HepG2 (cell line): ENCODE measurements at regions not wholly inside any gene's neighbourhood (a gene's known extent, or its start where the extent isn't known, plus 50 kb on each side); places are given as distances from the start of the nearest gene placed in this dataset.

Experiments
- KLF12 ChIP-seq: sonication (generic); formaldehyde crosslinking; IDR thresholded peaks from 2 replicates; pipeline ENCODE4 v1.4.0; 2020; ENCODE audit warnings: missing genetic modification reagents, borderline replicate concordance
- MIER3 ChIP-seq: IDR thresholded peaks from 2 replicates; pipeline ENCODE4 v1.6.1; 2016; ENCODE audit warnings: missing compliant biosample characterization, borderline replicate concordance
- SNAPC4 ChIP-seq: sonication (generic); formaldehyde crosslinking; IDR thresholded peaks from 2 replicates; pipeline ENCODE4 v1.4.0; 2020; ENCODE audit warnings: mild to moderate bottlenecking, missing genetic modification reagents
- ZBTB46 ChIP-seq: sonication (generic); formaldehyde crosslinking; IDR thresholded peaks from 2 replicates; pipeline ENCODE4 v1.4.0; 2020; ENCODE audit warnings: mild to moderate bottlenecking, missing genetic modification reagents, borderline replicate concordance
- ZNF576 ChIP-seq: sonication (generic); formaldehyde crosslinking; IDR thresholded peaks from 2 replicates; pipeline ENCODE4 v1.4.0; 2020; ENCODE audit warnings: mild to moderate bottlenecking, missing genetic modification reagents
- TF ChIP-seq, protein P1 (sequence below): sonication (generic); formaldehyde crosslinking; IDR thresholded peaks from 2 replicates; pipeline ENCODE4 v1.4.0; 2020; ENCODE audit warnings: mild to moderate bottlenecking, missing genetic modification reagents
- TF ChIP-seq, protein P2 (sequence below): sonication (generic); formaldehyde crosslinking; IDR thresholded peaks from 2 replicates; pipeline ENCODE4 v1.4.0; 2020; ENCODE audit warnings: missing genetic modification reagents, borderline replicate concordance
- TF ChIP-seq, protein P3 (sequence below): sonication (generic); formaldehyde crosslinking; IDR thresholded peaks from 2 replicates; pipeline ENCODE4 v1.4.0; 2020; ENCODE audit warnings: missing genetic modification reagents, low read depth, mild to moderate bottlenecking, borderline replicate concordance
- TF ChIP-seq, protein P4 (sequence below): sonication (generic); formaldehyde crosslinking; IDR thresholded peaks from 2 replicates; pipeline ENCODE4 v1.4.0; 2020; ENCODE audit warnings: low read depth, mild to moderate bottlenecking, missing genetic modification reagents

- TF ChIP-seq, protein P1, sequence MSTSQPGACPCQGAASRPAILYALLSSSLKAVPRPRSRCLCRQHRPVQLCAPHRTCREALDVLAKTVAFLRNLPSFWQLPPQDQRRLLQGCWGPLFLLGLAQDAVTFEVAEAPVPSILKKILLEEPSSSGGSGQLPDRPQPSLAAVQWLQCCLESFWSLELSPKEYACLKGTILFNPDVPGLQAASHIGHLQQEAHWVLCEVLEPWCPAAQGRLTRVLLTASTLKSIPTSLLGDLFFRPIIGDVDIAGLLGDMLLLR (CRISPR knock-in tag) = no peak
- TF ChIP-seq, protein P2, sequence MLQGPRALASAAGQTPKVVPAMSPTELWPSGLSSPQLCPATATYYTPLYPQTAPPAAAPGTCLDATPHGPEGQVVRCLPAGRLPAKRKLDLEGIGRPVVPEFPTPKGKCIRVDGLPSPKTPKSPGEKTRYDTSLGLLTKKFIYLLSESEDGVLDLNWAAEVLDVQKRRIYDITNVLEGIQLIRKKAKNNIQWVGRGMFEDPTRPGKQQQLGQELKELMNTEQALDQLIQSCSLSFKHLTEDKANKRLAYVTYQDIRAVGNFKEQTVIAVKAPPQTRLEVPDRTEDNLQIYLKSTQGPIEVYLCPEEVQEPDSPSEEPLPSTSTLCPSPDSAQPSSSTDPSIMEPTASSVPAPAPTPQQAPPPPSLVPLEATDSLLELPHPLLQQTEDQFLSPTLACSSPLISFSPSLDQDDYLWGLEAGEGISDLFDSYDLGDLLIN = no peak
- TF ChIP-seq, protein P3, sequence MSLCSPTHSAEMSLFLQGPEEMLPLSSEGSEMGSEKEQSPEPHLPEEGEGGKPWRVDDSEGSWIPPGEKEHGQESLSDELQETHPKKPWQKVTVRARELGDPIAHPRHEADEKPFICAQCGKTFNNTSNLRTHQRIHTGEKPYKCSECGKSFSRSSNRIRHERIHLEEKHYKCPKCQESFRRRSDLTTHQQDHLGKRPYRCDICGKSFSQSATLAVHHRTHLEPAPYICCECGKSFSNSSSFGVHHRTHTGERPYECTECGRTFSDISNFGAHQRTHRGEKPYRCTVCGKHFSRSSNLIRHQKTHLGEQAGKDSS (CRISPR knock-in tag) = no peak
- no peak for TF ChIP-seq MIER3 (CRISPR knock-in tag)
- no peak for TF ChIP-seq ZBTB46 (CRISPR knock-in tag)
- TF ChIP-seq, protein P4, sequence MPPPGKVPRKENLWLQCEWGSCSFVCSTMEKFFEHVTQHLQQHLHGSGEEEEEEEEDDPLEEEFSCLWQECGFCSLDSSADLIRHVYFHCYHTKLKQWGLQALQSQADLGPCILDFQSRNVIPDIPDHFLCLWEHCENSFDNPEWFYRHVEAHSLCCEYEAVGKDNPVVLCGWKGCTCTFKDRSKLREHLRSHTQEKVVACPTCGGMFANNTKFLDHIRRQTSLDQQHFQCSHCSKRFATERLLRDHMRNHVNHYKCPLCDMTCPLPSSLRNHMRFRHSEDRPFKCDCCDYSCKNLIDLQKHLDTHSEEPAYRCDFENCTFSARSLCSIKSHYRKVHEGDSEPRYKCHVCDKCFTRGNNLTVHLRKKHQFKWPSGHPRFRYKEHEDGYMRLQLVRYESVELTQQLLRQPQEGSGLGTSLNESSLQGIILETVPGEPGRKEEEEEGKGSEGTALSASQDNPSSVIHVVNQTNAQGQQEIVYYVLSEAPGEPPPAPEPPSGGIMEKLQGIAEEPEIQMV = no peak
- TF ChIP-seq SNAPC4 (CRISPR knock-in tag) = no peak
- no peak for TF ChIP-seq ZNF576 (CRISPR knock-in tag)
- no peak for TF ChIP-seq KLF12 (CRISPR knock-in tag)
These were observed 117.1 kb upstream of the PODXL start (continued) for GRCh38 chr7:131673576-131673975.
